ENCODE measurements at regions not wholly inside any gene's neighbourhood (a gene's known extent, or its start where the extent isn't known, plus 50 kb on each side); places are given as distances from the start of the nearest gene placed in this dataset.
A peak's percentile ranks its signal among the peaks of the same experiment; 100 is the strongest.

DNA sequence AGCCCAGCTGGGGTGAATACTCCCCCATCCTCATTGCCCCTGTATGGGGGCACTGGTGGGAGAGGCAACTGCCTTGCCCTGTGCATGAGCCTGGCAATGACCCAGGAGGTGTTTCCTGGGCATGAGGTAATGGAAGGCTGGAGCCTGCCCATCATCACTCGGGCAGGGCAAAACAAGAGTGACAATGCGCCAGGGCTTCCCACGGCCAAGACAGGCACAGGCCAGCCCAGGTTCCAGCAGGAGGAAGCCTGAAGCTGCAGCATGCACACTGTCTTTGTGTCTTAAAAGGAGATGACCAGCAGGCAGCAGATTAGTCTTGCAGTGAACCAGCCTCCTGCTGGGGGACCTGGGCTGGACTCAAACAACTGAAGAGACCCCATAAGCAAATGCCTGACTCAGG, 92.2 kb upstream of the SMIM23 start:
- no peaks in the 10 kb centered on the region for H3K4me1 ChIP-seq (ENCODE audit: control insufficient read depth, insufficient read depth, low read length)
- no peak overlapping the region for H3K4me3 ChIP-seq (ENCODE audit: low read depth in 2 of 2, low read length in 2 of 2)
- ChIA-PET CTCF (no interaction called here), POLR2A (no interaction called here)
- H3K27me3 ChIP-seq (ENCODE audit: control insufficient read depth, insufficient read depth, low read length) = no peaks in the 10 kb centered on the region
- H3K36me3 ChIP-seq (ENCODE audit: control insufficient read depth, insufficient read depth, low read length) = no peaks in the 10 kb centered on the region
- no TSS peak for BruUV-seq (replicated peaks)
- ATAC-seq (peak; percentile 56; the same call in 1 of the 2 replicates), DNase-seq (ENCODE audit: low read depth, low spot score) (no peak)
- in situ Hi-C loops (cut with HindIII; ENCODE audit: low pct_unique_long_range_greater_than_20kb, low sequenced_read_pairs) = no loop called here
- no peaks in the 10 kb centered on the region for H3K9me3 ChIP-seq (ENCODE audit: control insufficient read depth, insufficient read depth, low read depth, low read length)
- TF ChIP-seq POLR2AphosphoS5 (IDR thresholded peaks at IDR 0.05; ENCODE audit: low read depth, low read length) = no peak
- intact Hi-C loops (cut with micrococcal nuclease; ENCODE audit: unreplicated experiment) = no loop called here
- no peak overlapping the region for H3K27ac ChIP-seq (ENCODE audit: low read length)

GRCh38 chr5:171695804-171696203, 89.8 kb upstream of the SMIM23 start:
- Histone ChIP-seq H3K4me3 (ENCODE audit: low read depth in 2 of 2, low read length in 2 of 2) (no peak overlapping the region), H3K27ac (ENCODE audit: low read length) (no peak overlapping the region), H3K36me3 (ENCODE audit: control insufficient read depth, insufficient read depth, low read length) (no peaks in the 10 kb centered on the region), H3K9me3 (ENCODE audit: control insufficient read depth, insufficient read depth, low read depth, low read length) (no peaks in the 10 kb centered on the region), H3K4me1 (ENCODE audit: control insufficient read depth, insufficient read depth, low read length) (no peaks in the 10 kb centered on the region), H3K27me3 (ENCODE audit: control insufficient read depth, insufficient read depth, low read length) (no peaks in the 10 kb centered on the region; the same call in 1 of the 2 replicates)
- intact Hi-C loops (cut with micrococcal nuclease; ENCODE audit: unreplicated experiment) = no loop called here
- CTCF ChIA-PET = no interaction called here
- TF ChIP-seq REST (IDR thresholded peaks at IDR 0.05; ENCODE audit: insufficient read depth in 1 of 2, low read depth in 2 of 2, low read length in 1 of 2) = no peak
- no peak for TF ChIP-seq TCF7L2 (IDR thresholded peaks at IDR 0.05; ENCODE audit: low read depth, low read length)
- no peak for TF ChIP-seq SIN3A (IDR thresholded peaks at IDR 0.05; ENCODE audit: borderline replicate concordance, insufficient read depth, low read depth, low read length)
- TF ChIP-seq POLR2AphosphoS5 (IDR thresholded peaks at IDR 0.05; ENCODE audit: low read depth, low read length) = no peak
- TF ChIP-seq, protein P1, sequence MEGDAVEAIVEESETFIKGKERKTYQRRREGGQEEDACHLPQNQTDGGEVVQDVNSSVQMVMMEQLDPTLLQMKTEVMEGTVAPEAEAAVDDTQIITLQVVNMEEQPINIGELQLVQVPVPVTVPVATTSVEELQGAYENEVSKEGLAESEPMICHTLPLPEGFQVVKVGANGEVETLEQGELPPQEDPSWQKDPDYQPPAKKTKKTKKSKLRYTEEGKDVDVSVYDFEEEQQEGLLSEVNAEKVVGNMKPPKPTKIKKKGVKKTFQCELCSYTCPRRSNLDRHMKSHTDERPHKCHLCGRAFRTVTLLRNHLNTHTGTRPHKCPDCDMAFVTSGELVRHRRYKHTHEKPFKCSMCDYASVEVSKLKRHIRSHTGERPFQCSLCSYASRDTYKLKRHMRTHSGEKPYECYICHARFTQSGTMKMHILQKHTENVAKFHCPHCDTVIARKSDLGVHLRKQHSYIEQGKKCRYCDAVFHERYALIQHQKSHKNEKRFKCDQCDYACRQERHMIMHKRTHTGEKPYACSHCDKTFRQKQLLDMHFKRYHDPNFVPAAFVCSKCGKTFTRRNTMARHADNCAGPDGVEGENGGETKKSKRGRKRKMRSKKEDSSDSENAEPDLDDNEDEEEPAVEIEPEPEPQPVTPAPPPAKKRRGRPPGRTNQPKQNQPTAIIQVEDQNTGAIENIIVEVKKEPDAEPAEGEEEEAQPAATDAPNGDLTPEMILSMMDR (IDR thresholded peaks at IDR 0.05) = no peak
- no peak for ATAC-seq
- no peak for DNase-seq (ENCODE audit: low read depth, low spot score)
- POLR2A ChIA-PET = no interaction called here
- in situ Hi-C loops (cut with HindIII; ENCODE audit: low pct_unique_long_range_greater_than_20kb, low sequenced_read_pairs) = no loop called here
- BruUV-seq (replicated peaks) = no TSS peak

GRCh38 chr5:171697221-171698102, 88.2 kb upstream of the SMIM23 start:
- Histone ChIP-seq H3K9me3 (ENCODE audit: control insufficient read depth, insufficient read depth, low read depth, low read length) (no peaks in the 10 kb centered on the region), H3K27me3 (ENCODE audit: control insufficient read depth, insufficient read depth, low read length) (peaks cover 8% of the 10 kb centered on the region), H3K4me3 (ENCODE audit: low read depth in 2 of 2, low read length in 2 of 2) (no peak overlapping the region), H3K36me3 (ENCODE audit: control insufficient read depth, insufficient read depth, low read length) (no peaks in the 10 kb centered on the region), H3K27ac (ENCODE audit: low read length) (no peak overlapping the region), H3K4me1 (ENCODE audit: control insufficient read depth, insufficient read depth, low read length) (no peaks in the 10 kb centered on the region)
- in situ Hi-C loops (cut with HindIII; ENCODE audit: low pct_unique_long_range_greater_than_20kb, low sequenced_read_pairs) (no loop called here), intact Hi-C loops (cut with micrococcal nuclease; ENCODE audit: unreplicated experiment) (no loop called here)
- TF ChIP-seq REST (IDR thresholded peaks at IDR 0.05; ENCODE audit: insufficient read depth in 1 of 2, low read depth in 2 of 2, low read length in 1 of 2) (no peak), SIN3A (IDR thresholded peaks at IDR 0.05; ENCODE audit: borderline replicate concordance, insufficient read depth, low read depth, low read length) (no peak), POLR2AphosphoS5 (IDR thresholded peaks at IDR 0.05; ENCODE audit: low read depth, low read length) (no peak), TCF7L2 (IDR thresholded peaks at IDR 0.05; ENCODE audit: low read depth, low read length) (no peak)
- TF ChIP-seq, protein P1 (IDR thresholded peaks at IDR 0.05) = no peak
- ChIA-PET POLR2A (no interaction called here), CTCF (no interaction called here)
- ATAC-seq = no peak
- no TSS peak for BruUV-seq (replicated peaks)
- no peak for DNase-seq (ENCODE audit: low read depth, low spot score)

Measured in Panc1 (cell line).